Transverse colon (tissue), 4 donors: ENCODE measurements at regions not wholly inside any gene's neighbourhood (a gene's known extent, or its start where the extent isn't known, plus 50 kb on each side); places are given as distances from the start of the nearest gene placed in this dataset.

Experiments used
- POLR2A ChIP-seq: fragments of 450-650 bp; IDR thresholded peaks from one replicate; pipeline ENCODE4 v1.6.1; 2016; ENCODE audit warnings: antibody characterized with exemption, mild to moderate bottlenecking, moderate library complexity
- POLR2AphosphoS5 ChIP-seq, 3 donors: sonication (generic); formaldehyde crosslinking; IDR thresholded peaks; one replicate each; pipeline ENCODE4 v1.6.1; 2016; ENCODE audit warnings: antibody characterized with exemption in 3 of 3
- TF ChIP-seq, protein P1 (sequence below), 5 experiments: fragments of 200-600 bp in 3 of 5; fragments of 450-650 bp in 2 of 5; sonication (generic) in 3 of 5; IDR thresholded peaks; 1 replicate in 2 of 5; 2 replicates in 3 of 5; pipeline ENCODE4 v1.5.1; 2016 to 2017; ENCODE audit warnings: antibody characterized with exemption in 5 of 5, inconsistent platforms in 3 of 5, mild to moderate bottlenecking in 2 of 5, moderate library complexity in 1 of 5

GRCh38 chr20:46803123-46804020 lies 91.3 kb upstream of the EYA2 start:
- TF ChIP-seq, protein P1, sequence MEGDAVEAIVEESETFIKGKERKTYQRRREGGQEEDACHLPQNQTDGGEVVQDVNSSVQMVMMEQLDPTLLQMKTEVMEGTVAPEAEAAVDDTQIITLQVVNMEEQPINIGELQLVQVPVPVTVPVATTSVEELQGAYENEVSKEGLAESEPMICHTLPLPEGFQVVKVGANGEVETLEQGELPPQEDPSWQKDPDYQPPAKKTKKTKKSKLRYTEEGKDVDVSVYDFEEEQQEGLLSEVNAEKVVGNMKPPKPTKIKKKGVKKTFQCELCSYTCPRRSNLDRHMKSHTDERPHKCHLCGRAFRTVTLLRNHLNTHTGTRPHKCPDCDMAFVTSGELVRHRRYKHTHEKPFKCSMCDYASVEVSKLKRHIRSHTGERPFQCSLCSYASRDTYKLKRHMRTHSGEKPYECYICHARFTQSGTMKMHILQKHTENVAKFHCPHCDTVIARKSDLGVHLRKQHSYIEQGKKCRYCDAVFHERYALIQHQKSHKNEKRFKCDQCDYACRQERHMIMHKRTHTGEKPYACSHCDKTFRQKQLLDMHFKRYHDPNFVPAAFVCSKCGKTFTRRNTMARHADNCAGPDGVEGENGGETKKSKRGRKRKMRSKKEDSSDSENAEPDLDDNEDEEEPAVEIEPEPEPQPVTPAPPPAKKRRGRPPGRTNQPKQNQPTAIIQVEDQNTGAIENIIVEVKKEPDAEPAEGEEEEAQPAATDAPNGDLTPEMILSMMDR (IDR thresholded peaks at IDR 0.05) = no peak
- no peak for TF ChIP-seq POLR2AphosphoS5 (IDR thresholded peaks at IDR 0.05)
- no peak for TF ChIP-seq POLR2A
